ENCODE measurements at regions not wholly inside any gene's neighbourhood (a gene's known extent, or its start where the extent isn't known, plus 50 kb on each side); places are given as distances from the start of the nearest gene placed in this dataset.

GRCh38 chr12:124408822-124409517 lies 114.1 kb downstream of the RFLNA start:
- Histone ChIP-seq H3K27me3 (replicated peaks in 1 of 2; ENCODE audit: control insufficient read depth in 2 of 2, insufficient read depth in 2 of 2, low read length in 1 of 2) (no peaks in the 10 kb centered on the region), H3K9me3 (replicated peaks; ENCODE audit: control insufficient read depth, insufficient read depth, low read length) (no peaks in the 10 kb centered on the region), H3K36me3 (ENCODE audit: control insufficient read depth in 2 of 2, insufficient read depth in 2 of 2, low read length in 1 of 2) (peaks cover 12 to 23% of the 10 kb centered on the region in 2 experiments; a peak in 3 of 4 replicates), H3K9ac (ENCODE audit: control insufficient read depth, insufficient read depth, low read length) (no peak overlapping the region), H3K4me2 (ENCODE audit: control insufficient read depth, insufficient read depth) (no peak overlapping the region), H3K4me3 (no peak overlapping the region), H3K27ac (ENCODE audit: control insufficient read depth, insufficient read depth) (no peak overlapping the region), H3K4me1 (ENCODE audit: control insufficient read depth, insufficient read depth, low read length) (no peaks in the 10 kb centered on the region), H3K79me2 (ENCODE audit: control insufficient read depth, insufficient read depth, low read length) (no peaks in the 10 kb centered on the region), H4K20me1 (ENCODE audit: control insufficient read depth, insufficient read depth) (no peaks in the 10 kb centered on the region), H2AFZ (ENCODE audit: control insufficient read depth, low read depth, low read length) (no peak overlapping the region)
- SMC1A ChIA-PET (ENCODE audit: uncharacterized antibody, unreplicated experiment), result no interaction called here
- POLR2A ChIA-PET, result no interaction called here
- in situ Hi-C loops (cut with MboI), result no loop called here
- DNase-seq (ENCODE audit: low read depth, low spot score), result no peak
- TF ChIP-seq IRF4 (IDR thresholded peaks at IDR 0.05; ENCODE audit: low read depth, low read length), result no peak
- over 99% methylated on average over 24 of the region's 25 CpGs for WGBS (ENCODE audit: insufficient coverage, insufficient replicate concordance, low lambda C conversion rate, missing lambda C conversion rate)
- CTCF ChIA-PET, result no interaction called here
- RAD21 ChIA-PET (ENCODE audit: unreplicated experiment), result no interaction called here
- no peak for ATAC-seq
- no peak for FAIRE-seq
- BruUV-seq (replicated peaks), result no TSS peak
- intact Hi-C loops (cut with micrococcal nuclease; ENCODE audit: unreplicated experiment), result no loop called here

GRCh38 chr12:124407074-124407473 lies 112.2 kb downstream of the RFLNA start:
- H3K79me2 ChIP-seq (ENCODE audit: control insufficient read depth, insufficient read depth, low read length), result no peaks in the 10 kb centered on the region
- no peaks in the 10 kb centered on the region for H3K9me3 ChIP-seq (replicated peaks; ENCODE audit: control insufficient read depth, insufficient read depth, low read length)
- ChIA-PET CTCF (no interaction called here), RAD21 (ENCODE audit: unreplicated experiment) (no interaction called here), SMC1A (ENCODE audit: uncharacterized antibody, unreplicated experiment) (no interaction called here), POLR2A (no interaction called here)
- no peaks in the 10 kb centered on the region for H3K27me3 ChIP-seq (replicated peaks in 1 of 2; ENCODE audit: control insufficient read depth in 2 of 2, insufficient read depth in 2 of 2, low read length in 1 of 2)
- in situ Hi-C loops (cut with MboI), result no loop called here
- no peak overlapping the region for H3K27ac ChIP-seq (ENCODE audit: control insufficient read depth, insufficient read depth)
- BruUV-seq (replicated peaks), result no TSS peak
- H3K9ac ChIP-seq (ENCODE audit: control insufficient read depth, insufficient read depth, low read length), result no peak overlapping the region
- WGBS (ENCODE audit: insufficient coverage, insufficient replicate concordance, low lambda C conversion rate, missing lambda C conversion rate), result 89% methylated on average over 8 of the region's 8 CpGs
- TF ChIP-seq CHD1 (IDR thresholded peaks at IDR 0.05; ENCODE audit: low read depth, low read length) (no peak), RAD21 (IDR thresholded peaks at IDR 0.05; ENCODE audit: insufficient read depth, low read depth, low read length) (0 out of 2 replicates have a peak, but pooled peaks have one; percentile 6), HDAC6 (IDR thresholded peaks at IDR 0.05; ENCODE audit: unreplicated experiment) (no peak)
- no peaks in the 10 kb centered on the region for H4K20me1 ChIP-seq (ENCODE audit: control insufficient read depth, insufficient read depth)
- DNase-seq (ENCODE audit: low read depth, low spot score) (no peak), FAIRE-seq (no peak), ATAC-seq (no peak)
- peaks cover 5 to 22% of the 10 kb centered on the region in 2 experiments; a peak in 3 of 4 replicates for H3K36me3 ChIP-seq (ENCODE audit: control insufficient read depth in 2 of 2, insufficient read depth in 2 of 2, low read length in 1 of 2)
- H2AFZ ChIP-seq (ENCODE audit: control insufficient read depth, low read depth, low read length), result no peak overlapping the region
- H3K4me1 ChIP-seq (ENCODE audit: control insufficient read depth, insufficient read depth, low read length), result no peaks in the 10 kb centered on the region
- no peak overlapping the region for H3K4me3 ChIP-seq
- intact Hi-C loops (cut with micrococcal nuclease; ENCODE audit: unreplicated experiment), result no loop called here
- no peak overlapping the region for H3K4me2 ChIP-seq (ENCODE audit: control insufficient read depth, insufficient read depth)

All from GM12878 (cell line).